ENCODE measurements at regions not wholly inside any gene's neighbourhood (a gene's known extent, or its start where the extent isn't known, plus 50 kb on each side); places are given as distances from the start of the nearest gene placed in this dataset.

GRCh38 chr21:25240974-25241373, 366.3 kb downstream of the MRPL39 start:
- no peak for TF ChIP-seq CTCF (tag by site-specific recombination; IDR thresholded peaks at IDR 0.05)
- no peak for TF ChIP-seq ZNF274 (IDR thresholded peaks at IDR 0.05; ENCODE audit: low read length)
- no peak for TF ChIP-seq ZNF274 (tag by site-specific recombination; IDR thresholded peaks at IDR 0.05; ENCODE audit: borderline replicate concordance)
- no peak for TF ChIP-seq PBX3 (CRISPR knock-in tag; IDR thresholded peaks at IDR 0.05)
- TF ChIP-seq ZNF843 (tag by site-specific recombination; IDR thresholded peaks at IDR 0.05) = no peak
- no peak for TF ChIP-seq ZNF777 (tag by site-specific recombination; IDR thresholded peaks at IDR 0.05; ENCODE audit: borderline replicate concordance)
- no peak for TF ChIP-seq ZBTB7A (tag by site-specific recombination; IDR thresholded peaks at IDR 0.05; ENCODE audit: low read depth)
- TF ChIP-seq ZIC2 (tag by site-specific recombination; IDR thresholded peaks at IDR 0.05) = no peak
- TF ChIP-seq AEBP2 (tag by site-specific recombination; IDR thresholded peaks at IDR 0.05; ENCODE audit: borderline replicate concordance) = no peak
- TF ChIP-seq ZNF18 (tag by site-specific recombination; IDR thresholded peaks at IDR 0.05) = no peak
- no peak for TF ChIP-seq ZNF768 (tag by site-specific recombination; IDR thresholded peaks at IDR 0.05)
- TF ChIP-seq ZNF785 (tag by site-specific recombination; IDR thresholded peaks at IDR 0.05) = no peak
- TF ChIP-seq PRDM4 (tag by site-specific recombination; IDR thresholded peaks at IDR 0.05) = no peak
- no peak for TF ChIP-seq ZNF626 (tag by site-specific recombination; IDR thresholded peaks at IDR 0.05)
- TF ChIP-seq ZBTB21 (tag by site-specific recombination; IDR thresholded peaks at IDR 0.05) = no peak

Data from HEK293 (cell line).